COR-L47 (cell line): ENCODE measurements at regions not wholly inside any gene's neighbourhood (a gene's known extent, or its start where the extent isn't known, plus 50 kb on each side); places are given as distances from the start of the nearest gene placed in this dataset.

Experiments used
- DNase-seq: peaks from one replicate; lab custom pipeline; 2025; lab: John Stamatoyannopoulos, UW

DNA sequence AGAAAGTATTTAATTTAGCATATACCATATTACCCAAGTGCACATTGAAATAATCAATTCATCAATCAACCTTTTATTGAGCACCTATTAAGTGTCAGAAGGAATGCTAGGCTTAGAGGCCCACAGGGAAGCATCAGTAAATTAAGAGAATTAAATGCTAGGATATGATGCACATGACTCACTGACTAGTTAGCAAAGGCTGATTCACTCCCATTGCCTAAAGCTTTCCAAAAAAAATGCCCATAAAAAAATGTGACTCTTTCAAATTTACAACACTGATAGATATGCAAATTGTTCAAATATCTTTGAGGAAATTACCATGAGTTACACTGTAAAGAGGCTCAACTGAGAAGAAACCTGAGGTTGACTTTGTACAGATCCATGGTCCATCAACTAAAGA is 883.3 kb downstream of the CDH11 start:
- no peak for DNase-seq

- DNase-seq = no peak
These were observed 885.5 kb downstream of the CDH11 start for GRCh38 chr16:64236316-64236715.

- DNase-seq = no peak
These were observed 887.7 kb downstream of the CDH11 start for GRCh38 chr16:64234200-64234599.

DNA sequence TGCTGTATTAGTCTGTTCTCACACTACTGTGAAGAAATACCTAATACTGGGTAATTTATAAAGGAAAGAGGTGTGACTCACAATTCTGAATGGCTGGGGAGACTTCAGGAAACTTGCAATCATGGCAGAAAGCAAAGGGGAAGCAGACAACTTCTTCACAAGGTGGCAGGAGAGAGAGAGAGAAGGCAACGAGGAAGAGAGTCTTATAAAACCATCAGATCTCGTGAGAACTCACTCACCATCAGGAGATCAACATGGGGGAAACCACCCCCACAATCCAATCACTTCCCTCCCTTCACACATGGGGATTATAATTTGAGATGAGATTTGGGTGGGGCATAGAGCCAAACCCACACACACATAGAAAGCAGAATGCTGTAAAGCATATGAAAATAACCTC is 896.2 kb downstream of the CDH11 start:
- no peak for DNase-seq

GRCh38 chr16:64225036-64225435 is 896.8 kb downstream of the CDH11 start:
- DNase-seq = no peak

GRCh38 chr16:64217789-64218535 is 903.9 kb downstream of the CDH11 start:
- no peak for DNase-seq

- DNase-seq = no peak
These were observed 906.1 kb downstream of the CDH11 start for GRCh38 chr16:64215730-64216129.

GRCh38 chr16:64211331-64211730 is 910.5 kb downstream of the CDH11 start:
- no peak for DNase-seq

DNA sequence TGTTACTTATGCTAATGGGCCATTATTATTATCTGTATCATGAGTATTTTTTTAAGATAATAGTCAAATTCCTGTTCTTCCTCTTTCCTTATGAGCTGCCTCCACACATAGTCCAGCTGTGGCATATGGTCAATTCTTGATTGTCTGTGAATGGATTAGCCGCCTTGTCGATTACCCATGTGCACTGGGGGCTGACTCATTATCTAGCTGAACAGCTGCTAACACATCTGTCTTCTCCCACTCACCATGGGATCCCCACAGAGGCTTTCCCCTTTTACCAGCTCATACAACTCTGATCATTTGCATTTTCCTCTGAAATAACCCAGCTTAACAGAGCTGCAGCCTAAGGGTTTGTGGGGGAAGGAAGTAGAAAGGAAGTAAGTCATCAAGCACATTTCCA is 915.0 kb downstream of the CDH11 start:
- no peak for DNase-seq

GRCh38 chr16:64203126-64203525 is 918.7 kb downstream of the CDH11 start:
- no peak for DNase-seq

DNA sequence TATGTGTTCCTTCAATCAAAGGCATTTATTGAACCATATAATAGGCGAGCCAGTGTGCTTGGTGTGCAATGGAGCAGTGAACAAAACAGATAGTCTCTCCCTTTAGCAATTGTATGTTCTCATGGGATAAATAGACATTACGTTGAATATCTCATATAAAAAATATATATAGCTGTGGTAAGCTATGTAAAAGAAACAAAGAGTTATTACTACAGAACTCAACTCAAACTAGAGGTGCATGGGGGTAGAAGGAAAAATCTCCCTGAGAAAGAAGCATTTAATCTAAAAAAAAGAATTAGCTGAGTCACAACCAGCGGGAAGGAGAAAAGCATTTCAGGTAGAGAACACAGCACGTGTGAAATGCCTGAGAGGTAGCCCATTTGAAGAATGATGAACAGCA is 919.3 kb downstream of the CDH11 start:
- DNase-seq = no peak

- DNase-seq = no peak
These were observed 925.4 kb downstream of the CDH11 start for GRCh38 chr16:64196444-64196843.

GRCh38 chr16:64185954-64186353 is 935.9 kb downstream of the CDH11 start:
- no peak for DNase-seq

GRCh38 chr16:64184156-64184555 is 937.7 kb downstream of the CDH11 start:
- DNase-seq = no peak

DNA sequence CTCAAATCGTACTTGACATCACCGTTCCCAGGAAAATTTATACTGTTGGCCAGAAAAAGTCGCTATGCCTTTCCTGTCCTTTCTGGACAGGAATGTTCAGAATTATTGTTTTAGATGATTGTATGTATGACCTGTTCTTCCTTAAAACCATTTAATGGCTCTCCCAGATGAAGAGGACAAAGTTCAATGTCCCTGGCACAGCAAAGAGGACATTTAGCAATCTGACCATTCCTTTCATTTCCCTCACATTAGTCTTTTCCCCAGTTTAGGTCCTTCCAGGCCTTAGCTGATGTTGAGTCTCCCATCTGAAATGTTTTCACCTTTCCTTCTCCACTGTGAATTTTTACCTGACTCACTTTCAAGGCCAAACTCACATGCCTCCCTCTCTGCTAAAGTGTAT is 938.9 kb downstream of the CDH11 start:
- DNase-seq = no peak

DNA sequence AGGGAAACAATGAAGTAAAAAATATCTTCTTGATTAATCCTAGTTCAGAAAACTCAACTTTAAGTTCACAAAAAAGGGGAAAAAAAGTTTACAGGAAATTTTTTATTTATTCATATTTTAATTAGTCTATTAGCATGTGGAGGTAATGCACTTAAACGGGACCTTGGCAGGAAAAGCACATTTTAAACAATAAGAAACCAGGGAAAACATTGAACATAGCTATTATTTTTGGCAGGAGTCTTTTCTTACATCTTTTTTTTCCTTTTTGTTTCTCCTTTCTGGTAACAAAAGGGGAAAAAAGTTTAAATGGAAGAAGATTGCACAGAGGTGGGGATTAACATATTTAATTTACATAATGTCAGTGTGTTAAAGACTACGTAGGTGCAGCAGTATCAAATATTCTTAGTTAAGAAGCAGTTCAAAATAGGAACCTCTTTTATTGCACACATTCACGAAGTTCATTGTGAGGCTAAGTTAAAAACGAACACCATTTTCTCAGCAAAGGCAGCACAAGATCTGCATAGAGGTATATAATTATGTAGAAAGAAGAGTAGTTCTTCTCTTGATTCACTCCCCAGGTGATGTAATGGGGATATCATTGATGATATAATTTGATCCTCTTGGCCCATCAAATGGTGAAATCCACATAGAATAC is 940.5 kb downstream of the CDH11 start:
- DNase-seq = no peak

DNA sequence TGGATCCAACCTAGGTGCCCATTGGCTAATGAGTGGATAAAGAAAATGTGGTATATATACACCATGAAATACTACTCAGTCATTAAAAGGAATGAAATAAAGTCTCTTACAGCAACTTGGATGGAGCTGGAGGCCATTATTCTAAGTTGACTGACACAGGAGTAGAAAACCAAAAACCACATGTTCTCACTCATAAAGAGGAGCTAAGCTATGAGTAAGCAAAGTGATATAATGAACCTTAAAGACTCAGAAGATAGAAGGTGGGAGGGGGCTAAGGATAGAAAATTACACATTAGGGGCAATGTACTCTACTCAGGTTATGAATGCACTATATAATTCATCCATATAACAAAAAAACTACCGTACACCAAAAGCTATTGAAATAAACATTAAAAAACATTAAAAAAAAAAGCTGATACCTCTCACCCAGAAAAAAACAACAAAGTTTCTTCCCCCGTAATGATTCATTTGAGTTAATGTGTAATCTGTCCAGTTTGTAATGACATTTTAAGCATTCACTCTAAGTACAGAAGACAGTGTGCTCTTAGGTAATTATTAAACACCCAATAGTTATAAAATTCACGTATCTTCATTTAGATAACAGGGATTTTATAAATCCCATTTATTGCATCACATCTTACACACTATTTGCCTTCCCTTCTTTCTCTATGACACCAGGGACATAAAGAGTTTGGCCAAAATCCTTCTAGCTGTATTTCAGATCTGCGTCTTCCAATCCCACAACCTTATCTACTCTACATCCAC is 941.5 kb downstream of the CDH11 start:
- DNase-seq = no peak

DNA sequence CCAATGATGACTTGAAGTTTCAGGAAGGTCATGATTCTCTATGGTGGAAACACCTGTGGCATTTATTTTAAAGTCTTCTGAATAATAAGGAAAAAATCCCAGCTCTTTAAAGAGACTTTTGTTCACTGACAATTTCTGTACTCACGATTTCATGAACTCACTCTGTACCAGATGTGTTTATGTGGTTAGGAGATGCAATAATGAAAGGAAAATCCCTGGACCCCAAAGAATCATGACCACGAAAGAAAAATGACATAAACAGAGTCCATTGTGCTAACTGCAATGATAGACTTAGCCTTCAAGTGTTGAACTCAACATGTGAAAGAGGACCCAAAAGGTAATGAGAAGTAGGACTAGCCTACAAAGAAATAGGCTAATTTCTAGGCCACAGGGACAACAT is 947.5 kb downstream of the CDH11 start:
- no peak for DNase-seq

DNA sequence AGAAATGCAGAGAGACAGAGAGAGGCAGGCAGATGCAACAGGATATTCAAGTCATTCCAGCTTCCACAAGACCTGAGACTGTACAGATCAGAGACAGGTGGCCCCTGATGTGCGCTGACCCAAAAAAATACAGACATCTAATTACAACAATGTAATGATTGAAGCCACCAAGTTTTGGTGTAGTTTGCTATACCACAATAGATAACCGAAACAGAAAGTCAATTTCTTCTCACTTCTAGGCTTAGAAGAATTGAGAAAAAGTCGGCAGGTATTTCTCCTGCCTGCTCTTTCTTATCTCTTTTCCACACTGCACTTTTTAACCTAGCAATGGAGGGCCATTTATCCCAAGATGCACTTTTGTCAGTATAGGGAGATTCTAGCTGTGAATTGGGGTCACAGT is 949.2 kb downstream of the CDH11 start:
- DNase-seq = no peak

DNA sequence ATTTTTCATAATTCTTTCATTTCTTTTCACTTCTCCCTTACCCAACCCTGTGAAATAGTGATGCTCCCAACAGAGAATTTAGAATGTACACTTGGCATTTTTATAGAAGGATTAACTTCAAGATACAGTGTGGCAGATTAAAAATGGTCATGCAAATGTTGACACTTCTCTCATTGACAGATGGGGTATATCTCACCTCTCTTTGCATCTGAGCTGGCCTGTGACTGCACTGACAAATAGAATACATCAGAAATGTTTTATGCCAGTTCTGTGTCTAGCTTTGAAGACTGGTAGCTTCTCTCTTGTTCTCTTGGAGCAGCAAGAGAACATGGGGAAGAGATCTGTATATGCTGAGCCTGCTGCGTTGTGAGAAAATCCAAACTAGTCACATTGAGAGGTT is 949.6 kb downstream of the CDH11 start:
- no peak for DNase-seq

DNA sequence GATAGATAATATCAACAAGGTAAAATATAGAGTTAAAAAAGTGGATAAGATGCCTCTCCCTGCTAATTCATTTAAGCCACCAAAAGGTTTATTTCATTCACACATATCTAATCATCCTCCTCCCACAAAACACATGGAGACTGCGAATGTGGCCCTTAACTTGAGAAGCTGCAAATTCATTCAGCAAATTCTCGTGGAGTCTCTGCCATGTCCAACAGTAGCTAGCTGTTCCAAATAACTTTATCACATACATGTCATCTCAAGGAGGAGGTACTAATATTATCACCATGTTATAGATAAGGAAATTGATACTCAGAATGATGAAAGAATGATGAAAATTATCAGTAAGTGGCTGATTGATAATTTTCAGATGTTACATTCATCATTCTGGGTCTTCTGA is 950.2 kb downstream of the CDH11 start:
- no peak for DNase-seq

DNA sequence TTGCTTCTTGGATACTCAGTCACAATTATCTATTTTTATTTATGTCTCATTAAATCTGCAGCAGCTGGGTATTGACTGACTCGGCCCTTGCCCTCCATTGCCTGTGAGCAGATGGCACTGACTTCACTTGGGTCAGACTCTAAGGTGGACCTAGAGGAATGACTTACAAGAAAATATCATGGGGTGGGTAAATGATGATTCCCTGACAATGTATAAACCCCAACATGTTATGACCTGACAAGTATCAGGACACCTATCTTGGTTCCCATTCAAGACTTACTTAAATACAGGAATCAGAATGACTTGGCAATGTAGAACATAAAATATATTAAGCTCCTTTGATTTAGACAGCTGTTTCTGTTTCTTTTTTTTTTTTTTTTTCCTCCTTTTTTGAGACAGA is 953.5 kb downstream of the CDH11 start:
- no peak for DNase-seq

- no peak for DNase-seq
These were observed 953.9 kb downstream of the CDH11 start for GRCh38 chr16:64167936-64168335.
